SK-N-SH (cell line): ENCODE measurements at regions not wholly inside any gene's neighbourhood (a gene's known extent, or its start where the extent isn't known, plus 50 kb on each side); places are given as distances from the start of the nearest gene placed in this dataset.

ENCODE experiments used
- CTCF ChIA-PET: fragments of 300-600, 350-600 bp; formaldehyde crosslinking; extraction: SDS; loops from one replicate; lab custom pipeline; 2021; lab: Yijun Ruan, JAX
- POLR2A ChIA-PET: fragments of 350-600 bp; sonication (Branson Sonifier 250); formaldehyde crosslinking; extraction: SDS; loops from one replicate; lab custom pipeline; 2020; ENCODE audit warnings: antibody characterized with exemption, inconsistent platforms; lab: Yijun Ruan, JAX
- DNase-seq: peaks from one replicate; pipeline ENCODE4 v3.0.0; 2012
- H2AFZ ChIP-seq: fragments of 200-600 bp; sonication (generic); 2 replicates; pipeline ENCODE4 v1.8.1; 2016; ENCODE audit warnings: antibody characterized with exemption, mild to moderate bottlenecking, low read depth
- H3F3A ChIP-seq: fragments of 200-600 bp; sonication (generic); replicated peaks from 2 replicates; pipeline ENCODE3; 2016; ENCODE audit warnings: antibody characterized with exemption, mild to moderate bottlenecking; ENCODE audit not compliant: insufficient read depth
- H3K27ac ChIP-seq, 2 experiments: fragments of 200-500 bp in 1 of 2; fragments of 200-600 bp in 1 of 2; sonication (Bioruptor generic) in 1 of 2; sonication (generic), shearing (Covaris generic) in 1 of 2; 2 replicates each; pipeline versions ENCODE4 v1.5.1 to v1.6.1; 2014 to 2016; ENCODE audit warnings: low read depth in 2 of 2, inconsistent platforms in 1 of 2, low read length in 1 of 2, mild to moderate bottlenecking in 1 of 2, mixed read lengths in 1 of 2
- H3K27me3 ChIP-seq: fragments of 200-600 bp; sonication (generic), shearing (Covaris generic); 2 replicates; pipeline ENCODE4 v1.6.1; 2016; ENCODE audit warnings: mixed run types; ENCODE audit not compliant: insufficient read depth
- H3K36me3 ChIP-seq, 2 experiments: fragments of 200-500 bp in 1 of 2; fragments of 200-600 bp in 1 of 2; sonication (Bioruptor generic) in 1 of 2; sonication (generic) in 1 of 2; replicated peaks in 1 of 2; 2 replicates each; pipeline versions ENCODE3 to v1.5.1; 2014 to 2016; ENCODE audit warnings: low read length in 1 of 2, mild to moderate bottlenecking in 1 of 2; ENCODE audit not compliant: insufficient read depth in 2 of 2, control insufficient read depth in 1 of 2
- H3K4me1 ChIP-seq, 2 experiments: fragments of 200-500 bp in 1 of 2; fragments of 200-600 bp in 1 of 2; sonication (Bioruptor generic) in 1 of 2; sonication (generic), shearing (Covaris generic) in 1 of 2; 2 replicates each; pipeline versions ENCODE4 v1.5.1 to v1.6.1; 2014 to 2016; ENCODE audit warnings: low read depth in 1 of 2, low read length in 1 of 2, mixed run types in 1 of 2; ENCODE audit not compliant: insufficient read depth in 2 of 2, control insufficient read depth in 1 of 2
- H3K4me2 ChIP-seq: fragments of 200-600 bp; sonication (generic), shearing (Covaris generic); 2 replicates; pipeline ENCODE4 v1.6.1; 2017; ENCODE audit warnings: mixed run types
- H3K4me3 ChIP-seq, 2 experiments: fragments of 200-500 bp in 1 of 2; fragments of 200-600 bp in 1 of 2; sonication (Bioruptor generic) in 1 of 2; sonication (generic), shearing (Covaris generic) in 1 of 2; 2 replicates each; pipeline versions ENCODE4 v1.5.1 to v1.8.1; 2014 to 2016; ENCODE audit warnings: low read depth in 2 of 2, inconsistent platforms in 1 of 2, low read length in 1 of 2, mild to moderate bottlenecking in 1 of 2, mixed read lengths in 1 of 2, moderate library complexity in 1 of 2
- H3K79me2 ChIP-seq: fragments of 200-600 bp; sonication (generic); 2 replicates; pipeline ENCODE4 v1.8.1; 2017; ENCODE audit warnings: mild to moderate bottlenecking; ENCODE audit not compliant: insufficient read depth
- H3K9ac ChIP-seq: fragments of 200-600 bp; sonication (generic); 2 replicates; pipeline ENCODE4 v1.6.1; 2017; ENCODE audit warnings: mixed run types
- H3K9me2 ChIP-seq: fragments of 200-600 bp; sonication (generic); 2 replicates; pipeline ENCODE4 v1.6.1; 2017; ENCODE audit warnings: mixed run types
- H3K9me3 ChIP-seq: fragments of 200-600 bp; sonication (generic); 2 replicates; pipeline ENCODE4 v1.6.1; 2017; ENCODE audit warnings: mixed run types, mild to moderate bottlenecking, moderate library complexity
- H4K20me1 ChIP-seq: fragments of 200-600 bp; sonication (generic); 2 replicates; pipeline ENCODE4 v1.6.1; 2017; ENCODE audit warnings: mild to moderate bottlenecking, mixed run types; ENCODE audit not compliant: insufficient read depth
- ELF1 ChIP-seq: IDR thresholded peaks from 2 replicates; pipeline ENCODE4 v1.4.0; 2012
- EP300 ChIP-seq, 2 experiments: IDR thresholded peaks; 2 replicates each; pipeline versions ENCODE4 v1.4.0 to v1.6.1; 2012; ENCODE audit warnings: borderline replicate concordance in 1 of 2, low read depth in 1 of 2, low read length in 1 of 2
- FOSL2 ChIP-seq: IDR thresholded peaks from 2 replicates; pipeline ENCODE4 v1.4.0; 2012; ENCODE audit warnings: low read depth, mild to moderate bottlenecking, moderate library complexity, borderline replicate concordance
- FOXJ3 ChIP-seq: sonication (generic); formaldehyde crosslinking; IDR thresholded peaks from 2 replicates; pipeline ENCODE4 v1.5.1; 2020; ENCODE audit warnings: mild to moderate bottlenecking, missing genetic modification reagents
- GATA2 ChIP-seq: sonication (generic); formaldehyde crosslinking; IDR thresholded peaks from 2 replicates; pipeline ENCODE4 v1.5.0; 2020; ENCODE audit warnings: mild to moderate bottlenecking, missing genetic modification reagents
- JUND ChIP-seq: IDR thresholded peaks from 2 replicates; pipeline ENCODE4 v1.4.0; 2012
- MEF2A ChIP-seq: IDR thresholded peaks from 2 replicates; pipeline ENCODE4 v1.4.0; 2012; ENCODE audit warnings: low read depth, borderline replicate concordance
- NFIC ChIP-seq: IDR thresholded peaks from 2 replicates; pipeline ENCODE4 v1.4.0; 2012; ENCODE audit warnings: borderline replicate concordance
- NRF1 ChIP-seq: IDR thresholded peaks from 2 replicates; pipeline ENCODE4 v1.6.1; 2012; ENCODE audit warnings: low read depth, mild to moderate bottlenecking, low read length
- RFX5 ChIP-seq: IDR thresholded peaks from 2 replicates; pipeline ENCODE4 v1.6.1; 2012; ENCODE audit warnings: mild to moderate bottlenecking, improper control_type of control experiment, low read length
- SIN3A ChIP-seq: IDR thresholded peaks from 2 replicates; pipeline ENCODE4 v1.6.1; 2012; ENCODE audit warnings: low read depth, mild to moderate bottlenecking, low read length, moderate library complexity, borderline replicate concordance
- SMC3 ChIP-seq: IDR thresholded peaks from 2 replicates; pipeline ENCODE4 v1.6.1; 2012; ENCODE audit warnings: low read depth, low read length, improper control_type of control experiment
- YY1 ChIP-seq: IDR thresholded peaks from 2 replicates; pipeline ENCODE4 v1.4.0; 2012; ENCODE audit warnings: low read depth, mild to moderate bottlenecking
- WGBS: methylation state at CpG from one replicate; pipeline ENCODE4 v1.1.6; 2017; ENCODE audit warnings: low lambda C conversion rate; 5-methylcytosine and 5-hydroxymethylcytosine counted together
- TF ChIP-seq, protein P1 (sequence below): IDR thresholded peaks from 2 replicates; pipeline ENCODE4; 2012
- TF ChIP-seq, protein P2 (sequence below): IDR thresholded peaks from 2 replicates; pipeline ENCODE4 v1.4.0; 2012; ENCODE audit warnings: low read depth, borderline replicate concordance
- TF ChIP-seq, protein P3 (sequence below): fragments of 150-350 bp; IDR thresholded peaks from 2 replicates; pipeline ENCODE4 v1.6.1; 2017; ENCODE audit warnings: antibody characterized with exemption, low read length, low read depth, borderline replicate concordance
- TF ChIP-seq, protein P4 (sequence below): IDR thresholded peaks from 2 replicates; pipeline ENCODE4 v1.4.0; 2012; ENCODE audit warnings: low read depth, borderline replicate concordance
- TF ChIP-seq, protein P5 (sequence below): IDR thresholded peaks from 2 replicates; pipeline ENCODE4 v1.4.0; 2012; ENCODE audit warnings: low read depth

DNA sequence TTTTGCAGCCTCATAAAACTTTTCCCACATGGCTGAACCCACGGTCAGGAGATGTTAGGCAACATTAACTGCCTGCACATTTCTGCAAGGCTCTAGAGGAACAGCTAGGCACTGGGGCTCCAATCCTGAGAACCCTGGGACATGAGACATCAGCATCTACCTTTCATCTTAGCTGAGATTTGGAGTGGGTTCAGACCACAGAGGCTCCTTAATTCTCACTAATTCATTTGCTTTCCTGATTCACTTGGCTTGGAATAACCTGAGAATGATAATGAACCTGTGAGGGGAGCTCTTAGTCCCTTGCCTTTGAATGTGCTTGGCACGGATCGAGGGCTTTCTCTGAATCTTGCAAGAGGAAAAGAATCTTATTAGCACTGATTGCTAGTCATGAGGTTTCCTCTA lies 266.2 kb downstream of the FIGN start:
- no peak overlapping the region for H3K9ac ChIP-seq
- POLR2A ChIA-PET = no interaction called here
- no peaks in the 10 kb centered on the region for H3K79me2 ChIP-seq
- TF ChIP-seq ELF1 = no peak
- TF ChIP-seq, protein P1, sequence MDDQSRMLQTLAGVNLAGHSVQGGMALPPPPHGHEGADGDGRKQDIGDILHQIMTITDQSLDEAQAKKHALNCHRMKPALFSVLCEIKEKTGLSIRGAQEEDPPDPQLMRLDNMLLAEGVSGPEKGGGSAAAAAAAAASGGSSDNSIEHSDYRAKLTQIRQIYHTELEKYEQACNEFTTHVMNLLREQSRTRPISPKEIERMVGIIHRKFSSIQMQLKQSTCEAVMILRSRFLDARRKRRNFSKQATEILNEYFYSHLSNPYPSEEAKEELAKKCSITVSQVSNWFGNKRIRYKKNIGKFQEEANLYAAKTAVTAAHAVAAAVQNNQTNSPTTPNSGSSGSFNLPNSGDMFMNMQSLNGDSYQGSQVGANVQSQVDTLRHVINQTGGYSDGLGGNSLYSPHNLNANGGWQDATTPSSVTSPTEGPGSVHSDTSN = no peak
- TF ChIP-seq, protein P2, sequence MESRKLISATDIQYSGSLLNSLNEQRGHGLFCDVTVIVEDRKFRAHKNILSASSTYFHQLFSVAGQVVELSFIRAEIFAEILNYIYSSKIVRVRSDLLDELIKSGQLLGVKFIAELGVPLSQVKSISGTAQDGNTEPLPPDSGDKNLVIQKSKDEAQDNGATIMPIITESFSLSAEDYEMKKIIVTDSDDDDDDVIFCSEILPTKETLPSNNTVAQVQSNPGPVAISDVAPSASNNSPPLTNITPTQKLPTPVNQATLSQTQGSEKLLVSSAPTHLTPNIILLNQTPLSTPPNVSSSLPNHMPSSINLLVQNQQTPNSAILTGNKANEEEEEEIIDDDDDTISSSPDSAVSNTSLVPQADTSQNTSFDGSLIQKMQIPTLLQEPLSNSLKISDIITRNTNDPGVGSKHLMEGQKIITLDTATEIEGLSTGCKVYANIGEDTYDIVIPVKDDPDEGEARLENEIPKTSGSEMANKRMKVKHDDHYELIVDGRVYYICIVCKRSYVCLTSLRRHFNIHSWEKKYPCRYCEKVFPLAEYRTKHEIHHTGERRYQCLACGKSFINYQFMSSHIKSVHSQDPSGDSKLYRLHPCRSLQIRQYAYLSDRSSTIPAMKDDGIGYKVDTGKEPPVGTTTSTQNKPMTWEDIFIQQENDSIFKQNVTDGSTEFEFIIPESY = no peak
- no peak for TF ChIP-seq SIN3A
- TF ChIP-seq GATA2 (CRISPR knock-in tag) = no peak
- TF ChIP-seq RFX5 = no peak
- no peak for TF ChIP-seq FOSL2
- TF ChIP-seq, protein P3, sequence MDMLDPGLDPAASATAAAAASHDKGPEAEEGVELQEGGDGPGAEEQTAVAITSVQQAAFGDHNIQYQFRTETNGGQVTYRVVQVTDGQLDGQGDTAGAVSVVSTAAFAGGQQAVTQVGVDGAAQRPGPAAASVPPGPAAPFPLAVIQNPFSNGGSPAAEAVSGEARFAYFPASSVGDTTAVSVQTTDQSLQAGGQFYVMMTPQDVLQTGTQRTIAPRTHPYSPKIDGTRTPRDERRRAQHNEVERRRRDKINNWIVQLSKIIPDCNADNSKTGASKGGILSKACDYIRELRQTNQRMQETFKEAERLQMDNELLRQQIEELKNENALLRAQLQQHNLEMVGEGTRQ = no peak
- TF ChIP-seq SMC3 = no peak
- no peak for TF ChIP-seq NFIC
- H3K36me3 ChIP-seq = no peaks in the 10 kb centered on the region
- H3F3A ChIP-seq = no peaks in the 10 kb centered on the region
- no peak overlapping the region for H3K27ac ChIP-seq
- H3K27me3 ChIP-seq = peaks cover 14% of the 10 kb centered on the region; the same call in 1 of the 2 replicates
- no peaks in the 10 kb centered on the region for H3K9me3 ChIP-seq
- H3K4me3 ChIP-seq = no peak overlapping the region
- H2AFZ ChIP-seq = no peak overlapping the region
- DNase-seq = no peak
- H4K20me1 ChIP-seq = no peaks in the 10 kb centered on the region
- 52% methylated on average over 3 of the region's 3 CpGs for WGBS
- H3K4me1 ChIP-seq = peaks cover 0 to 17% of the 10 kb centered on the region in 2 experiments; a peak in 2 of 4 replicates
- no peak overlapping the region for H3K4me2 ChIP-seq
- CTCF ChIA-PET = interaction anchor here (0.9 to 1.1 kb wide), 2 partner anchors 34 to 123 kb away, joined by 3 read pairs; no protein-coding TSS in a partner anchor
- no peaks in the 10 kb centered on the region for H3K9me2 ChIP-seq

DNA sequence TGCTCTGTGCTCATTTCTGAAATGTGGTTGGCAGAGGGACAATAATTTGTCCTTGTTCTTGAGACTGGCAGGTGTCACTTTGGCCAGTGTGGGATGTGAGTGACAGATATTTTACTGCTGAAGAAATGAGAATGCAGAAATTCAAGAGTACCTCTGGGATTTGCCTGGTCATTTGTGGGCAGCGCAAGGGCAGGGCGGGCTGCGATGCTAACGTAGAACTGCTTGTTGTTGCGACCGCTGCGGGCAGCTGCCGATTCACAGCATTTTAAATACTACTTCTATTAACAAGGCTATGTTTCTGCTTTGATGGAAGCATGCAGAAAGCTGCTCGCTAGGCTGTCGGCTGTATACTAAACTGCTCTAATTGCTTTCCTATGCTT lies 268.6 kb downstream of the FIGN start:
- WGBS = 28% methylated on average over 8 of the region's 10 CpGs
- POLR2A ChIA-PET = no interaction called here
- Histone ChIP-seq H4K20me1 (no peaks in the 10 kb centered on the region), H3K4me1 (peaks cover 0 to 17% of the 10 kb centered on the region in 2 experiments; a peak in 2 of 4 replicates), H3K4me2 (no peak overlapping the region), H3K36me3 (no peaks in the 10 kb centered on the region), H2AFZ (no peak overlapping the region), H3K27ac (no peak overlapping the region), H3K4me3 (peak overlapping the region in 1 of 2 experiments; percentile 24; a peak in 1 of 4 replicates), H3K79me2 (no peaks in the 10 kb centered on the region), H3K27me3 (peaks cover 14% of the 10 kb centered on the region; the same call in 1 of the 2 replicates), H3F3A (no peaks in the 10 kb centered on the region), H3K9me3 (no peaks in the 10 kb centered on the region), H3K9me2 (no peaks in the 10 kb centered on the region), H3K9ac (no peak overlapping the region)
- CTCF ChIA-PET = no interaction called here
- peak; percentile 26 for DNase-seq
- TF ChIP-seq FOXJ3 (CRISPR knock-in tag) = no peak
- TF ChIP-seq EP300 (IDR thresholded peaks at IDR 0.05; ENCODE audit: borderline replicate concordance in 1 of 2, low read depth in 1 of 2, low read length in 1 of 2) = no peak; a peak in 1 of 4 replicates
- no peak for TF ChIP-seq SIN3A
- no peak for TF ChIP-seq YY1
- TF ChIP-seq, protein P4, sequence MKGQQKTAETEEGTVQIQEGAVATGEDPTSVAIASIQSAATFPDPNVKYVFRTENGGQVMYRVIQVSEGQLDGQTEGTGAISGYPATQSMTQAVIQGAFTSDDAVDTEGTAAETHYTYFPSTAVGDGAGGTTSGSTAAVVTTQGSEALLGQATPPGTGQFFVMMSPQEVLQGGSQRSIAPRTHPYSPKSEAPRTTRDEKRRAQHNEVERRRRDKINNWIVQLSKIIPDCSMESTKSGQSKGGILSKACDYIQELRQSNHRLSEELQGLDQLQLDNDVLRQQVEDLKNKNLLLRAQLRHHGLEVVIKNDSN = no peak
- TF ChIP-seq, protein P2 = no peak
- TF ChIP-seq, protein P5, sequence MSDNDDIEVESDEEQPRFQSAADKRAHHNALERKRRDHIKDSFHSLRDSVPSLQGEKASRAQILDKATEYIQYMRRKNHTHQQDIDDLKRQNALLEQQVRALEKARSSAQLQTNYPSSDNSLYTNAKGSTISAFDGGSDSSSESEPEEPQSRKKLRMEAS = no peak
- no peak for TF ChIP-seq NRF1
- TF ChIP-seq MEF2A = no peak
- TF ChIP-seq JUND = no peak
